ENCODE measurements at regions not wholly inside any gene's neighbourhood (a gene's known extent, or its start where the extent isn't known, plus 50 kb on each side); places are given as distances from the start of the nearest gene placed in this dataset.

- Histone ChIP-seq H3K27me3 (no peaks in the 10 kb centered on the region), H3K9me3 (no peaks in the 10 kb centered on the region), H3K27ac (no peak overlapping the region), H3K36me3 (ENCODE audit: low read depth, missing control alignments) (no peaks in the 10 kb centered on the region), H3K4me3 (no peak overlapping the region), H3K4me1 (no peaks in the 10 kb centered on the region)
- intact Hi-C loops (cut with DNase I; ENCODE audit: low total_unique reads), result no loop called here
- WGBS, 2 donors, result 87 to 89% methylated on average over 2 of the region's 2 CpGs
- TF ChIP-seq POLR2A (IDR thresholded peaks at IDR 0.05) (no peak), CTCF (IDR thresholded peaks at IDR 0.05) (no peak)
- no peak for DNase-seq
Measured at GRCh38 chr2:212816267-212816666, 277.7 kb upstream of the ERBB4 start.

GRCh38 chr2:212815453-212815852 lies 276.9 kb upstream of the ERBB4 start:
- no peak overlapping the region for H3K4me3 ChIP-seq
- H3K36me3 ChIP-seq (ENCODE audit: low read depth, missing control alignments), result no peaks in the 10 kb centered on the region
- WGBS, 2 donors, result 84 to 88% methylated on average over 5 of the region's 5 CpGs
- intact Hi-C loops (cut with DNase I; ENCODE audit: low total_unique reads), result no loop called here
- no peaks in the 10 kb centered on the region for H3K27me3 ChIP-seq
- no peak overlapping the region for H3K27ac ChIP-seq
- TF ChIP-seq POLR2A (IDR thresholded peaks at IDR 0.05) (no peak), CTCF (IDR thresholded peaks at IDR 0.05) (no peak)
- DNase-seq, result no peak
- H3K9me3 ChIP-seq, result no peaks in the 10 kb centered on the region
- H3K4me1 ChIP-seq, result no peaks in the 10 kb centered on the region

GRCh38 chr2:212814941-212815340 lies 276.3 kb upstream of the ERBB4 start:
- no peak for DNase-seq
- Histone ChIP-seq H3K36me3 (ENCODE audit: low read depth, missing control alignments) (no peaks in the 10 kb centered on the region), H3K4me1 (no peaks in the 10 kb centered on the region), H3K4me3 (no peak overlapping the region), H3K9me3 (no peaks in the 10 kb centered on the region), H3K27ac (no peak overlapping the region), H3K27me3 (no peaks in the 10 kb centered on the region)
- WGBS, 2 donors, result 55 to 57% methylated on average over 1 of the region's 1 CpG
- intact Hi-C loops (cut with DNase I; ENCODE audit: low total_unique reads), result no loop called here
- no peak for TF ChIP-seq POLR2A (IDR thresholded peaks at IDR 0.05)
- no peak for TF ChIP-seq CTCF (IDR thresholded peaks at IDR 0.05)

GRCh38 chr2:212811921-212812320 lies 273.3 kb upstream of the ERBB4 start:
- intact Hi-C loops (cut with DNase I; ENCODE audit: low total_unique reads), result no loop called here
- WGBS, 2 donors, result 62 to 70% methylated on average over 1 of the region's 1 CpG

More at GRCh38 chr2:212811921-212812320, 273.3 kb upstream of the ERBB4 start:
- H3K9me3 ChIP-seq, result no peaks in the 10 kb centered on the region
- H3K36me3 ChIP-seq (ENCODE audit: low read depth, missing control alignments), result no peaks in the 10 kb centered on the region
- no peaks in the 10 kb centered on the region for H3K27me3 ChIP-seq
- no peak overlapping the region for H3K4me3 ChIP-seq
- no peak for DNase-seq
- TF ChIP-seq CTCF (IDR thresholded peaks at IDR 0.05), result no peak
- no peak for TF ChIP-seq POLR2A (IDR thresholded peaks at IDR 0.05)
- no peaks in the 10 kb centered on the region for H3K4me1 ChIP-seq
- no peak overlapping the region for H3K27ac ChIP-seq
